ENCODE measurements at regions not wholly inside any gene's neighbourhood (a gene's known extent, or its start where the extent isn't known, plus 50 kb on each side); places are given as distances from the start of the nearest gene placed in this dataset.

- no peak overlapping the region for H3K4me3 Mint-ChIP-seq
- no peaks in the 10 kb centered on the region for H3K79me2 ChIP-seq (ENCODE audit: insufficient read depth, low read length)
- H3K4me2 ChIP-seq (replicated peaks; ENCODE audit: extremely low read depth, low read length, poor library complexity, severe bottlenecking), result no peak overlapping the region
- no peak overlapping the region for H3K4me3 ChIP-seq (replicated peaks in 1 of 3; ENCODE audit: low read depth in 2 of 3, low read length in 3 of 3)
- H3K36me3 ChIP-seq (replicated peaks in 1 of 2; ENCODE audit: control insufficient read depth in 1 of 2, insufficient read depth in 2 of 2, low read length in 2 of 2), result no peaks in the 10 kb centered on the region
- WGBS (ENCODE audit: insufficient coverage), result 100% methylated on average over 1 of the region's 4 CpGs
- H4K20me1 ChIP-seq (ENCODE audit: insufficient read depth, low read length), result no peaks in the 10 kb centered on the region
- no peak for TF ChIP-seq CTCF (IDR thresholded peaks at IDR 0.05)
- H3K9me3 Mint-ChIP-seq, result no peaks in the 10 kb centered on the region
- H3K9ac ChIP-seq (ENCODE audit: insufficient read depth, low read length, poor library complexity, severe bottlenecking), result no peak overlapping the region
- intact Hi-C loops (cut with micrococcal nuclease), result no loop called here
- H3K27me3 Mint-ChIP-seq (ENCODE audit: low read depth in 3 of 3), result no peaks in the 10 kb centered on the region
- H3K27me3 ChIP-seq (ENCODE audit: control insufficient read depth in 2 of 2, insufficient read depth in 2 of 2, low read length in 2 of 2), result no peaks in the 10 kb centered on the region
- no peaks in the 10 kb centered on the region for H3K36me3 Mint-ChIP-seq
- no peak overlapping the region for H3K27ac ChIP-seq (ENCODE audit: low read depth in 1 of 2, low read length in 2 of 2)
- no peak for DNase-seq
- no peaks in the 10 kb centered on the region for H3K4me1 ChIP-seq (ENCODE audit: control insufficient read depth in 1 of 2, insufficient read depth in 2 of 2, low read length in 2 of 2)
- H3K4me1 Mint-ChIP-seq, result peaks cover 3% of the 10 kb centered on the region
- H3K27ac Mint-ChIP-seq, result no peak overlapping the region
- H2AFZ ChIP-seq (ENCODE audit: insufficient read depth, low read depth, low read length, poor library complexity, severe bottlenecking), result no peak overlapping the region
- no peaks in the 10 kb centered on the region for H3K9me3 ChIP-seq (replicated peaks in 1 of 2; ENCODE audit: control insufficient read depth in 1 of 2, insufficient read depth in 1 of 2, low read length in 2 of 2)
These were observed 108.1 kb downstream of the TRMT11 start for GRCh38 chr6:126094411-126094810.

- Histone ChIP-seq H3K4me1 (ENCODE audit: control insufficient read depth in 1 of 2, insufficient read depth in 2 of 2, low read length in 2 of 2) (no peaks in the 10 kb centered on the region), H3K79me2 (ENCODE audit: insufficient read depth, low read length) (no peaks in the 10 kb centered on the region), H3K36me3 (replicated peaks in 1 of 2; ENCODE audit: control insufficient read depth in 1 of 2, insufficient read depth in 2 of 2, low read length in 2 of 2) (no peaks in the 10 kb centered on the region), H3K27ac (ENCODE audit: low read depth in 1 of 2, low read length in 2 of 2) (no peak overlapping the region), H3K9ac (ENCODE audit: insufficient read depth, low read length, poor library complexity, severe bottlenecking) (no peak overlapping the region), H3K4me3 (replicated peaks in 1 of 3; ENCODE audit: low read depth in 2 of 3, low read length in 3 of 3) (no peak overlapping the region), H3K27me3 (ENCODE audit: control insufficient read depth in 2 of 2, insufficient read depth in 2 of 2, low read length in 2 of 2) (no peaks in the 10 kb centered on the region), H3K4me2 (replicated peaks; ENCODE audit: extremely low read depth, low read length, poor library complexity, severe bottlenecking) (no peak overlapping the region), H3K9me3 (replicated peaks in 1 of 2; ENCODE audit: control insufficient read depth in 1 of 2, insufficient read depth in 1 of 2, low read length in 2 of 2) (no peaks in the 10 kb centered on the region), H2AFZ (ENCODE audit: insufficient read depth, low read depth, low read length, poor library complexity, severe bottlenecking) (no peak overlapping the region), H4K20me1 (ENCODE audit: insufficient read depth, low read length) (no peaks in the 10 kb centered on the region)
- Mint-ChIP-seq H3K27ac (no peak overlapping the region), H3K27me3 (ENCODE audit: low read depth in 3 of 3) (peaks cover 0 to 2% (median 0%) of the 10 kb centered on the region in 3 donors), H3K4me1 (no peaks in the 10 kb centered on the region), H3K36me3 (no peaks in the 10 kb centered on the region), H3K9me3 (no peaks in the 10 kb centered on the region), H3K4me3 (no peak overlapping the region)
- intact Hi-C loops (cut with micrococcal nuclease), result no loop called here
- no peak for TF ChIP-seq CTCF (IDR thresholded peaks at IDR 0.05)
- DNase-seq, result no peak
- no CpG with 5 or more reads among the region's 4 CpGs for WGBS (ENCODE audit: insufficient coverage)
These were observed 114.0 kb downstream of the TRMT11 start for GRCh38 chr6:126100386-126100785.
